ENCODE measurements at regions not wholly inside any gene's neighbourhood (a gene's known extent, or its start where the extent isn't known, plus 50 kb on each side); places are given as distances from the start of the nearest gene placed in this dataset.

GRCh38 chr10:118173296-118173695, 126.6 kb upstream of the RAB11FIP2 start:
- H3K4me3 ChIP-seq (ENCODE audit: low read depth in 1 of 2, low read length in 2 of 2), result no peak overlapping the region
- H3K36me3 ChIP-seq (ENCODE audit: insufficient read depth, low read length), result no peaks in the 10 kb centered on the region
- no peak overlapping the region for H3K27ac ChIP-seq (ENCODE audit: low read depth, low read length)
- no peaks in the 10 kb centered on the region for H3K27me3 ChIP-seq (ENCODE audit: control insufficient read depth in 1 of 2, insufficient read depth in 2 of 2, low read length in 2 of 2)
- H3K9me3 ChIP-seq (ENCODE audit: low read length), result no peaks in the 10 kb centered on the region
- no peak overlapping the region for H3K9ac ChIP-seq (ENCODE audit: low read length)
- H3K4me1 ChIP-seq (ENCODE audit: insufficient read depth, low read length), result peaks cover 17% of the 10 kb centered on the region

GRCh38 chr10:118171861-118172260, 125.1 kb upstream of the RAB11FIP2 start:
- Histone ChIP-seq H3K27me3 (ENCODE audit: control insufficient read depth in 1 of 2, insufficient read depth in 2 of 2, low read length in 2 of 2) (no peaks in the 10 kb centered on the region), H3K27ac (ENCODE audit: low read depth, low read length) (peak overlapping the region; percentile 32), H3K4me3 (ENCODE audit: low read depth in 1 of 2, low read length in 2 of 2) (no peak overlapping the region), H3K36me3 (ENCODE audit: insufficient read depth, low read length) (no peaks in the 10 kb centered on the region), H3K9me3 (ENCODE audit: low read length) (no peaks in the 10 kb centered on the region), H3K4me1 (ENCODE audit: insufficient read depth, low read length) (peaks cover 17% of the 10 kb centered on the region), H3K9ac (ENCODE audit: low read length) (no peak overlapping the region)

GRCh38 chr10:118167056-118167700, 120.4 kb upstream of the RAB11FIP2 start:
- no peaks in the 10 kb centered on the region for H3K9me3 ChIP-seq (ENCODE audit: low read length)
- no peak overlapping the region for H3K4me3 ChIP-seq (ENCODE audit: low read depth in 1 of 2, low read length in 2 of 2)
- peaks cover 7% of the 10 kb centered on the region for H3K4me1 ChIP-seq (ENCODE audit: insufficient read depth, low read length)
- H3K9ac ChIP-seq (ENCODE audit: low read length), result no peak overlapping the region
- no peaks in the 10 kb centered on the region for H3K36me3 ChIP-seq (ENCODE audit: insufficient read depth, low read length)
- H3K27ac ChIP-seq (ENCODE audit: low read depth, low read length), result no peak overlapping the region
- no peaks in the 10 kb centered on the region for H3K27me3 ChIP-seq (ENCODE audit: control insufficient read depth in 1 of 2, insufficient read depth in 2 of 2, low read length in 2 of 2)

- Histone ChIP-seq H3K9ac (ENCODE audit: low read length) (no peak overlapping the region), H3K4me1 (ENCODE audit: insufficient read depth, low read length) (no peaks in the 10 kb centered on the region), H3K9me3 (ENCODE audit: low read length) (no peaks in the 10 kb centered on the region), H3K4me3 (ENCODE audit: low read depth in 1 of 2, low read length in 2 of 2) (no peak overlapping the region), H3K36me3 (ENCODE audit: insufficient read depth, low read length) (no peaks in the 10 kb centered on the region), H3K27me3 (ENCODE audit: control insufficient read depth in 1 of 2, insufficient read depth in 2 of 2, low read length in 2 of 2) (no peaks in the 10 kb centered on the region), H3K27ac (ENCODE audit: low read depth, low read length) (no peak overlapping the region)
These were observed 116.5 kb upstream of the RAB11FIP2 start for GRCh38 chr10:118163217-118163616.

- Histone ChIP-seq H3K36me3 (ENCODE audit: insufficient read depth, low read length) (no peaks in the 10 kb centered on the region), H3K9me3 (ENCODE audit: low read length) (no peaks in the 10 kb centered on the region)
These were observed 114.9 kb upstream of the RAB11FIP2 start for GRCh38 chr10:118161461-118162246.

GRCh38 chr10:118153287-118153686, 106.5 kb upstream of the RAB11FIP2 start:
- H3K9me3 ChIP-seq (ENCODE audit: low read length), result no peaks in the 10 kb centered on the region
- no peak overlapping the region for H3K27ac ChIP-seq (ENCODE audit: low read depth, low read length)
- no peak overlapping the region for H3K4me3 ChIP-seq (ENCODE audit: low read depth in 1 of 2, low read length in 2 of 2)
- H3K27me3 ChIP-seq (ENCODE audit: control insufficient read depth in 1 of 2, insufficient read depth in 2 of 2, low read length in 2 of 2), result no peaks in the 10 kb centered on the region
- H3K9ac ChIP-seq (ENCODE audit: low read length), result no peak overlapping the region
- H3K36me3 ChIP-seq (ENCODE audit: insufficient read depth, low read length), result no peaks in the 10 kb centered on the region
- H3K4me1 ChIP-seq (ENCODE audit: insufficient read depth, low read length), result no peaks in the 10 kb centered on the region

More at GRCh38 chr10:118161461-118162246, 114.9 kb upstream of the RAB11FIP2 start:
- Histone ChIP-seq H3K9ac (ENCODE audit: low read length) (no peak overlapping the region), H3K4me1 (ENCODE audit: insufficient read depth, low read length) (no peaks in the 10 kb centered on the region), H3K27ac (ENCODE audit: low read depth, low read length) (no peak overlapping the region), H3K27me3 (ENCODE audit: control insufficient read depth in 1 of 2, insufficient read depth in 2 of 2, low read length in 2 of 2) (no peaks in the 10 kb centered on the region), H3K4me3 (ENCODE audit: low read depth in 1 of 2, low read length in 2 of 2) (no peak overlapping the region)

- Histone ChIP-seq H3K9me3 (ENCODE audit: low read length) (no peaks in the 10 kb centered on the region), H3K4me1 (ENCODE audit: insufficient read depth, low read length) (no peaks in the 10 kb centered on the region), H3K27ac (ENCODE audit: low read depth, low read length) (no peak overlapping the region), H3K4me3 (ENCODE audit: low read depth in 1 of 2, low read length in 2 of 2) (no peak overlapping the region), H3K9ac (ENCODE audit: low read length) (no peak overlapping the region), H3K27me3 (ENCODE audit: control insufficient read depth in 1 of 2, insufficient read depth in 2 of 2, low read length in 2 of 2) (no peaks in the 10 kb centered on the region), H3K36me3 (ENCODE audit: insufficient read depth, low read length) (no peaks in the 10 kb centered on the region)
These were observed 104.7 kb upstream of the RAB11FIP2 start for GRCh38 chr10:118151461-118151860.

- no peaks in the 10 kb centered on the region for H3K9me3 ChIP-seq (ENCODE audit: low read length)
- no peak overlapping the region for H3K4me3 ChIP-seq (ENCODE audit: low read depth in 1 of 2, low read length in 2 of 2)
- no peak overlapping the region for H3K9ac ChIP-seq (ENCODE audit: low read length)
- H3K27ac ChIP-seq (ENCODE audit: low read depth, low read length), result no peak overlapping the region
- no peaks in the 10 kb centered on the region for H3K4me1 ChIP-seq (ENCODE audit: insufficient read depth, low read length)
- no peaks in the 10 kb centered on the region for H3K27me3 ChIP-seq (ENCODE audit: control insufficient read depth in 1 of 2, insufficient read depth in 2 of 2, low read length in 2 of 2)
- H3K36me3 ChIP-seq (ENCODE audit: insufficient read depth, low read length), result no peaks in the 10 kb centered on the region
These were observed 101.5 kb upstream of the RAB11FIP2 start for GRCh38 chr10:118148247-118148646.

- no peaks in the 10 kb centered on the region for H3K9me3 ChIP-seq (ENCODE audit: low read length)
- no peaks in the 10 kb centered on the region for H3K4me1 ChIP-seq (ENCODE audit: insufficient read depth, low read length)
- H3K4me3 ChIP-seq (ENCODE audit: low read depth in 1 of 2, low read length in 2 of 2), result no peak overlapping the region
- H3K27me3 ChIP-seq (ENCODE audit: control insufficient read depth in 1 of 2, insufficient read depth in 2 of 2, low read length in 2 of 2), result no peaks in the 10 kb centered on the region
- H3K36me3 ChIP-seq (ENCODE audit: insufficient read depth, low read length), result no peaks in the 10 kb centered on the region
- no peak overlapping the region for H3K9ac ChIP-seq (ENCODE audit: low read length)
- no peak overlapping the region for H3K27ac ChIP-seq (ENCODE audit: low read depth, low read length)
These were observed 98.5 kb upstream of the RAB11FIP2 start for GRCh38 chr10:118145256-118145655.

GRCh38 chr10:118141471-118141870, 94.7 kb upstream of the RAB11FIP2 start:
- no peak overlapping the region for H3K9ac ChIP-seq (ENCODE audit: low read length)
- no peaks in the 10 kb centered on the region for H3K27me3 ChIP-seq (ENCODE audit: control insufficient read depth in 1 of 2, insufficient read depth in 2 of 2, low read length in 2 of 2)
- H3K4me3 ChIP-seq (ENCODE audit: low read depth in 1 of 2, low read length in 2 of 2), result no peak overlapping the region
- H3K27ac ChIP-seq (ENCODE audit: low read depth, low read length), result no peak overlapping the region
- no peaks in the 10 kb centered on the region for H3K36me3 ChIP-seq (ENCODE audit: insufficient read depth, low read length)
- H3K4me1 ChIP-seq (ENCODE audit: insufficient read depth, low read length), result no peaks in the 10 kb centered on the region
- no peaks in the 10 kb centered on the region for H3K9me3 ChIP-seq (ENCODE audit: low read length)

- no peaks in the 10 kb centered on the region for H3K9me3 ChIP-seq (ENCODE audit: low read length)
- H3K4me1 ChIP-seq (ENCODE audit: insufficient read depth, low read length), result no peaks in the 10 kb centered on the region
- no peak overlapping the region for H3K4me3 ChIP-seq (ENCODE audit: low read depth in 1 of 2, low read length in 2 of 2)
- no peak overlapping the region for H3K9ac ChIP-seq (ENCODE audit: low read length)
- no peaks in the 10 kb centered on the region for H3K36me3 ChIP-seq (ENCODE audit: insufficient read depth, low read length)
- H3K27me3 ChIP-seq (ENCODE audit: control insufficient read depth in 1 of 2, insufficient read depth in 2 of 2, low read length in 2 of 2), result no peaks in the 10 kb centered on the region
- no peak overlapping the region for H3K27ac ChIP-seq (ENCODE audit: low read depth, low read length)
These were observed 92.6 kb upstream of the RAB11FIP2 start for GRCh38 chr10:118139321-118139720.

- Histone ChIP-seq H3K4me3 (ENCODE audit: low read depth in 1 of 2, low read length in 2 of 2) (no peak overlapping the region), H3K27me3 (ENCODE audit: control insufficient read depth in 1 of 2, insufficient read depth in 2 of 2, low read length in 2 of 2) (no peaks in the 10 kb centered on the region), H3K9ac (ENCODE audit: low read length) (no peak overlapping the region), H3K9me3 (ENCODE audit: low read length) (no peaks in the 10 kb centered on the region), H3K27ac (ENCODE audit: low read depth, low read length) (no peak overlapping the region), H3K4me1 (ENCODE audit: insufficient read depth, low read length) (no peaks in the 10 kb centered on the region), H3K36me3 (ENCODE audit: insufficient read depth, low read length) (no peaks in the 10 kb centered on the region)
These were observed 81.9 kb upstream of the RAB11FIP2 start for GRCh38 chr10:118128675-118129074.
